Esophagus squamous epithelium (tissue), 4 donors: ENCODE measurements at regions not wholly inside any gene's neighbourhood (a gene's known extent, or its start where the extent isn't known, plus 50 kb on each side); places are given as distances from the start of the nearest gene placed in this dataset.

Experiments
- POLR2A ChIP-seq, 4 donors: fragments of 450-650 bp; IDR thresholded peaks; one replicate each; pipeline ENCODE4 v1.6.1; 2017; ENCODE audit warnings: antibody characterized with exemption in 4 of 4, mild to moderate bottlenecking in 4 of 4, moderate library complexity in 3 of 4
- TF ChIP-seq, protein P1 (sequence below), 6 experiments: fragments of 450-650 bp in 4 of 6; fragments of 200-600 bp in 2 of 6; sonication (generic) in 2 of 6; IDR thresholded peaks; one replicate each; pipeline ENCODE4 v1.5.1; 2016 to 2019; ENCODE audit warnings: antibody characterized with exemption in 6 of 6, mild to moderate bottlenecking in 4 of 6, moderate library complexity in 4 of 6

DNA sequence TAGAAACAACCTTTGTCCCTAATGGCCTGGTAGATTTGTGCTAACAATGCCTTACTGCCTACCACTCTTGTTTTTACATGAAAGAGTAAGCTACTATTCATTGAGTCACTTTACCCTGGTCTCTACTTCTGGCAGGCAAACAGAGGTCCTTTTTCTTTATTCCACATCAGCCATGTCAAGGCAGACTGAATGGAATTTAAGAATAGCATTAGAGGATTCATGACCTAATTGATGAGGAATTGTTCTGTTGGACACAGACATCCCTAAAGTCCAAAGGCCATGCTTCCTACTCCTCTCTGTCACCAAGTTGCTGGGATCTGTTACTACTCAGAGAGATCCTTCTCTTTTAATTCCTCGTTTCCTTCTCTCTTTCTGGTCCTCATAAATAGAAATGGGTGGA, 229.1 kb upstream of the ZP4 start:
- TF ChIP-seq, protein P1, sequence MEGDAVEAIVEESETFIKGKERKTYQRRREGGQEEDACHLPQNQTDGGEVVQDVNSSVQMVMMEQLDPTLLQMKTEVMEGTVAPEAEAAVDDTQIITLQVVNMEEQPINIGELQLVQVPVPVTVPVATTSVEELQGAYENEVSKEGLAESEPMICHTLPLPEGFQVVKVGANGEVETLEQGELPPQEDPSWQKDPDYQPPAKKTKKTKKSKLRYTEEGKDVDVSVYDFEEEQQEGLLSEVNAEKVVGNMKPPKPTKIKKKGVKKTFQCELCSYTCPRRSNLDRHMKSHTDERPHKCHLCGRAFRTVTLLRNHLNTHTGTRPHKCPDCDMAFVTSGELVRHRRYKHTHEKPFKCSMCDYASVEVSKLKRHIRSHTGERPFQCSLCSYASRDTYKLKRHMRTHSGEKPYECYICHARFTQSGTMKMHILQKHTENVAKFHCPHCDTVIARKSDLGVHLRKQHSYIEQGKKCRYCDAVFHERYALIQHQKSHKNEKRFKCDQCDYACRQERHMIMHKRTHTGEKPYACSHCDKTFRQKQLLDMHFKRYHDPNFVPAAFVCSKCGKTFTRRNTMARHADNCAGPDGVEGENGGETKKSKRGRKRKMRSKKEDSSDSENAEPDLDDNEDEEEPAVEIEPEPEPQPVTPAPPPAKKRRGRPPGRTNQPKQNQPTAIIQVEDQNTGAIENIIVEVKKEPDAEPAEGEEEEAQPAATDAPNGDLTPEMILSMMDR (IDR thresholded peaks at IDR 0.05), result no peak
- no peak for TF ChIP-seq POLR2A (IDR thresholded peaks at IDR 0.05)
